ENCODE measurements at regions not wholly inside any gene's neighbourhood (a gene's known extent, or its start where the extent isn't known, plus 50 kb on each side); places are given as distances from the start of the nearest gene placed in this dataset.

GRCh38 chr6:26299286-26300042 is 65.5 kb upstream of the BTN3A2 start:
- TF ChIP-seq CTCF (IDR thresholded peaks at IDR 0.05) (no peak), POLR2A (IDR thresholded peaks at IDR 0.05) (no peak)
